22Rv1 (cell line): ENCODE measurements at regions not wholly inside any gene's neighbourhood (a gene's known extent, or its start where the extent isn't known, plus 50 kb on each side); places are given as distances from the start of the nearest gene placed in this dataset.
A peak's percentile ranks its signal among the peaks of the same experiment; 100 is the strongest.

Experiments used
- ZFX ChIP-seq: fragments of 450-650 bp; IDR thresholded peaks from 2 replicates; pipeline ENCODE4 v1.6.1; 2017; ENCODE audit warnings: antibody characterized with exemption, borderline replicate concordance
- TF ChIP-seq, protein P1 (sequence below): fragments of 450-650 bp; IDR thresholded peaks from 2 replicates; pipeline ENCODE4 v1.5.1; 2017; ENCODE audit warnings: mild to moderate bottlenecking

DNA sequence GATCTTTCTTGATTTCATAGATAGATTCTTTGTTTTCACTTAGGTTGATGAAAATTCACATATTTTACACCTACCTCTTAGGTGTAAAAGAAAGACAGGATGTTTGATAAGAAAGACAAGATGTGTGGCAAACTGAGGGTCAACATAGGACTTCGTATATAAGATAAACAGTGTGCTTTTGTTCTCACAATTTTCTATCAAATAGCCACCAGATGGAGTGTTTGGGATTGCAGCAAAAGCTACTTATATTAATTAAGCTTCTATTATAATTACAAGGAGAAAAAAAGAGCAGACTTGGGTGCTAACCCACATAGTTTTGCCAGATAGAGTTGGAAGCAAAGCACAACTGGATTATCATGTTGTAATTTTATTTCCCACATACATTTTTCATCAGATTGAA lies 232.9 kb downstream of the CDH7 start:
- TF ChIP-seq, protein P1, sequence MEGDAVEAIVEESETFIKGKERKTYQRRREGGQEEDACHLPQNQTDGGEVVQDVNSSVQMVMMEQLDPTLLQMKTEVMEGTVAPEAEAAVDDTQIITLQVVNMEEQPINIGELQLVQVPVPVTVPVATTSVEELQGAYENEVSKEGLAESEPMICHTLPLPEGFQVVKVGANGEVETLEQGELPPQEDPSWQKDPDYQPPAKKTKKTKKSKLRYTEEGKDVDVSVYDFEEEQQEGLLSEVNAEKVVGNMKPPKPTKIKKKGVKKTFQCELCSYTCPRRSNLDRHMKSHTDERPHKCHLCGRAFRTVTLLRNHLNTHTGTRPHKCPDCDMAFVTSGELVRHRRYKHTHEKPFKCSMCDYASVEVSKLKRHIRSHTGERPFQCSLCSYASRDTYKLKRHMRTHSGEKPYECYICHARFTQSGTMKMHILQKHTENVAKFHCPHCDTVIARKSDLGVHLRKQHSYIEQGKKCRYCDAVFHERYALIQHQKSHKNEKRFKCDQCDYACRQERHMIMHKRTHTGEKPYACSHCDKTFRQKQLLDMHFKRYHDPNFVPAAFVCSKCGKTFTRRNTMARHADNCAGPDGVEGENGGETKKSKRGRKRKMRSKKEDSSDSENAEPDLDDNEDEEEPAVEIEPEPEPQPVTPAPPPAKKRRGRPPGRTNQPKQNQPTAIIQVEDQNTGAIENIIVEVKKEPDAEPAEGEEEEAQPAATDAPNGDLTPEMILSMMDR, result peak; percentile 36
- no peak for TF ChIP-seq ZFX
